ENCODE measurements at regions not wholly inside any gene's neighbourhood (a gene's known extent, or its start where the extent isn't known, plus 50 kb on each side); places are given as distances from the start of the nearest gene placed in this dataset.

DNA sequence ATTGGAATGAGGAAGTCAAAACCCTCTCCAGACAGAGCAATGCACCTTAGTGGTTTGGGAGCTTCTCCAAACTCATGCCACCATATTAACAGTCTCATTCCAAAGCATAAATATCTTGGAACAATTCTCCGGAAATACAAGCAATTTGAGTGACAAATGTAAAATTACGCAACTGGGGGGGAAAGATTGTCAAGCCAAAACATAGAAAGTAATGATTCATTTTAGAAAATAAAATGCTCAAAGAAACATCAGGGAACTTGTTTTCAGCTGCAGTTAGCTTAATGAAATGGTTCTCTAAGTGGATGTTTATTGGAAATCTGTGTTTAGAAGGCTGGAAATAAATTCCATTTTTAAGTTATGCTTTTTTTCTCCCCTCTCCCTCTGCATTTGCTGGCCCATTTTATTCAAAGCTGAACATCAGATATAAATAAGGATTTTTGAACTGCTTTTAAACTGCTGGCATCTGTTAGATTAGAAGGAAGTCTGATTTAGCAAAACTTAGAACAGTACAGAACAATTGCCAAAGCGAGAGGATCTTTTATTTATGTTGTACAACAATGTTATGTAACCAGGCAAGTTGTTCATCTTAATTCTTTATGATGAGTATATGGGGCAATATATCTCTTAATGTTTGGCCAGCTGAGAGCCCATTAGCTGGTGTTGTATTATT is 551.9 kb downstream of the PRELID2 start (continued):
- TF ChIP-seq, protein P1, sequence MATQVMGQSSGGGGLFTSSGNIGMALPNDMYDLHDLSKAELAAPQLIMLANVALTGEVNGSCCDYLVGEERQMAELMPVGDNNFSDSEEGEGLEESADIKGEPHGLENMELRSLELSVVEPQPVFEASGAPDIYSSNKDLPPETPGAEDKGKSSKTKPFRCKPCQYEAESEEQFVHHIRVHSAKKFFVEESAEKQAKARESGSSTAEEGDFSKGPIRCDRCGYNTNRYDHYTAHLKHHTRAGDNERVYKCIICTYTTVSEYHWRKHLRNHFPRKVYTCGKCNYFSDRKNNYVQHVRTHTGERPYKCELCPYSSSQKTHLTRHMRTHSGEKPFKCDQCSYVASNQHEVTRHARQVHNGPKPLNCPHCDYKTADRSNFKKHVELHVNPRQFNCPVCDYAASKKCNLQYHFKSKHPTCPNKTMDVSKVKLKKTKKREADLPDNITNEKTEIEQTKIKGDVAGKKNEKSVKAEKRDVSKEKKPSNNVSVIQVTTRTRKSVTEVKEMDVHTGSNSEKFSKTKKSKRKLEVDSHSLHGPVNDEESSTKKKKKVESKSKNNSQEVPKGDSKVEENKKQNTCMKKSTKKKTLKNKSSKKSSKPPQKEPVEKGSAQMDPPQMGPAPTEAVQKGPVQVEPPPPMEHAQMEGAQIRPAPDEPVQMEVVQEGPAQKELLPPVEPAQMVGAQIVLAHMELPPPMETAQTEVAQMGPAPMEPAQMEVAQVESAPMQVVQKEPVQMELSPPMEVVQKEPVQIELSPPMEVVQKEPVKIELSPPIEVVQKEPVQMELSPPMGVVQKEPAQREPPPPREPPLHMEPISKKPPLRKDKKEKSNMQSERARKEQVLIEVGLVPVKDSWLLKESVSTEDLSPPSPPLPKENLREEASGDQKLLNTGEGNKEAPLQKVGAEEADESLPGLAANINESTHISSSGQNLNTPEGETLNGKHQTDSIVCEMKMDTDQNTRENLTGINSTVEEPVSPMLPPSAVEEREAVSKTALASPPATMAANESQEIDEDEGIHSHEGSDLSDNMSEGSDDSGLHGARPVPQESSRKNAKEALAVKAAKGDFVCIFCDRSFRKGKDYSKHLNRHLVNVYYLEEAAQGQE (IDR thresholded peaks at IDR 0.05; ENCODE audit: unreplicated experiment): no peak

DNA sequence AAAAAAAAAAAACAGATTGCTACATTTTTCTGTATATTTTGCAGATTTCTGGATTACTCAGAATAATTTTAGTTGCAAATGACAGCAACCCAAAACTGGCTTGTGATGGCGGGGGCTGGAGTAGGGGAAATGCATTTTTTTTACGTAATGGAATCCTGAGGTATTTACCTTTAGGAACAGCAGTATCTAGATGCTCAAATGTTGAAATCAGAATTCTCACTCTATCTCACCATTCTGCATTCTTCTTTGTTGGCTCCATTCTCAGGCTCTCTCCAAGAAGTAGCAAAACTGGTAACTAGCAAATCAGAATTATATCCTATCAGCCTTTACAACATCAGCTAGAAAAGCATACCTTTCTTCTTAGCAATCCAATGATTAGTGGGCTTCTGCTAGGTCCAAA is 554.3 kb downstream of the PRELID2 start:
- Histone ChIP-seq H4K20me1 (replicated peaks; ENCODE audit: insufficient read depth) (no peaks in the 10 kb centered on the region), H3K36me3 (ENCODE audit: insufficient read depth) (no peaks in the 10 kb centered on the region), H3F3A (replicated peaks; ENCODE audit: low read depth) (no peaks in the 10 kb centered on the region), H3K4me1 (ENCODE audit: insufficient read depth) (no peaks in the 10 kb centered on the region), H3K9me2 (ENCODE audit: insufficient read depth) (no peaks in the 10 kb centered on the region), H3K27ac (ENCODE audit: low read depth) (no peak overlapping the region), H3K4me2 (no peak overlapping the region), H2AFZ (peak overlapping the region; percentile 12; the same call in 1 of the 2 replicates), H3K4me3 (no peak overlapping the region), H3K27me3 (ENCODE audit: insufficient read depth) (no peaks in the 10 kb centered on the region), H3K79me2 (replicated peaks; ENCODE audit: insufficient read depth) (no peaks in the 10 kb centered on the region)
- Mint-ChIP-seq H3K4me1 (no peaks in the 10 kb centered on the region), H3K9me3 (no peaks in the 10 kb centered on the region), H3K4me3 (no peak overlapping the region), H3K27me3 (ENCODE audit: insufficient read depth, low read depth, poor library complexity) (no peaks in the 10 kb centered on the region), H3K27ac (no peak overlapping the region; the same call in 1 of the 2 replicates), H3K36me3 (ENCODE audit: low read depth) (no peaks in the 10 kb centered on the region)
- ATAC-seq: no peak
- TF ChIP-seq ZNF331 (CRISPR knock-in tag; IDR thresholded peaks at IDR 0.05; ENCODE audit: low read depth) (no peak), CREB1 (CRISPR knock-in tag; IDR thresholded peaks at IDR 0.05; ENCODE audit: low read depth) (no peak), ZNF114 (CRISPR knock-in tag; IDR thresholded peaks at IDR 0.05) (no peak), EZH2phosphoT487 (IDR thresholded peaks at IDR 0.05; ENCODE audit: unreplicated experiment) (no peak), JUNB (IDR thresholded peaks at IDR 0.05; ENCODE audit: unreplicated experiment) (no peak), STAT1 (IDR thresholded peaks at IDR 0.05; ENCODE audit: unreplicated experiment) (no peak), POLR2AphosphoS5 (IDR thresholded peaks at IDR 0.05; ENCODE audit: low read depth) (no peak), EZH2 (IDR thresholded peaks at IDR 0.05; ENCODE audit: low read depth, unreplicated experiment) (no peak), NANOG (IDR thresholded peaks at IDR 0.05; ENCODE audit: borderline replicate concordance) (no peak)
- TF ChIP-seq, protein P2, sequence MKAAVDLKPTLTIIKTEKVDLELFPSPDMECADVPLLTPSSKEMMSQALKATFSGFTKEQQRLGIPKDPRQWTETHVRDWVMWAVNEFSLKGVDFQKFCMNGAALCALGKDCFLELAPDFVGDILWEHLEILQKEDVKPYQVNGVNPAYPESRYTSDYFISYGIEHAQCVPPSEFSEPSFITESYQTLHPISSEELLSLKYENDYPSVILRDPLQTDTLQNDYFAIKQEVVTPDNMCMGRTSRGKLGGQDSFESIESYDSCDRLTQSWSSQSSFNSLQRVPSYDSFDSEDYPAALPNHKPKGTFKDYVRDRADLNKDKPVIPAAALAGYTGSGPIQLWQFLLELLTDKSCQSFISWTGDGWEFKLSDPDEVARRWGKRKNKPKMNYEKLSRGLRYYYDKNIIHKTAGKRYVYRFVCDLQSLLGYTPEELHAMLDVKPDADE (IDR thresholded peaks at IDR 0.05): no peak
- TF ChIP-seq, protein P3, sequence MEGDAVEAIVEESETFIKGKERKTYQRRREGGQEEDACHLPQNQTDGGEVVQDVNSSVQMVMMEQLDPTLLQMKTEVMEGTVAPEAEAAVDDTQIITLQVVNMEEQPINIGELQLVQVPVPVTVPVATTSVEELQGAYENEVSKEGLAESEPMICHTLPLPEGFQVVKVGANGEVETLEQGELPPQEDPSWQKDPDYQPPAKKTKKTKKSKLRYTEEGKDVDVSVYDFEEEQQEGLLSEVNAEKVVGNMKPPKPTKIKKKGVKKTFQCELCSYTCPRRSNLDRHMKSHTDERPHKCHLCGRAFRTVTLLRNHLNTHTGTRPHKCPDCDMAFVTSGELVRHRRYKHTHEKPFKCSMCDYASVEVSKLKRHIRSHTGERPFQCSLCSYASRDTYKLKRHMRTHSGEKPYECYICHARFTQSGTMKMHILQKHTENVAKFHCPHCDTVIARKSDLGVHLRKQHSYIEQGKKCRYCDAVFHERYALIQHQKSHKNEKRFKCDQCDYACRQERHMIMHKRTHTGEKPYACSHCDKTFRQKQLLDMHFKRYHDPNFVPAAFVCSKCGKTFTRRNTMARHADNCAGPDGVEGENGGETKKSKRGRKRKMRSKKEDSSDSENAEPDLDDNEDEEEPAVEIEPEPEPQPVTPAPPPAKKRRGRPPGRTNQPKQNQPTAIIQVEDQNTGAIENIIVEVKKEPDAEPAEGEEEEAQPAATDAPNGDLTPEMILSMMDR (conservative IDR thresholded peaks at IDR 0.05; ENCODE audit: low read depth in 2 of 2): no peak
- TF ChIP-seq, protein P4, sequence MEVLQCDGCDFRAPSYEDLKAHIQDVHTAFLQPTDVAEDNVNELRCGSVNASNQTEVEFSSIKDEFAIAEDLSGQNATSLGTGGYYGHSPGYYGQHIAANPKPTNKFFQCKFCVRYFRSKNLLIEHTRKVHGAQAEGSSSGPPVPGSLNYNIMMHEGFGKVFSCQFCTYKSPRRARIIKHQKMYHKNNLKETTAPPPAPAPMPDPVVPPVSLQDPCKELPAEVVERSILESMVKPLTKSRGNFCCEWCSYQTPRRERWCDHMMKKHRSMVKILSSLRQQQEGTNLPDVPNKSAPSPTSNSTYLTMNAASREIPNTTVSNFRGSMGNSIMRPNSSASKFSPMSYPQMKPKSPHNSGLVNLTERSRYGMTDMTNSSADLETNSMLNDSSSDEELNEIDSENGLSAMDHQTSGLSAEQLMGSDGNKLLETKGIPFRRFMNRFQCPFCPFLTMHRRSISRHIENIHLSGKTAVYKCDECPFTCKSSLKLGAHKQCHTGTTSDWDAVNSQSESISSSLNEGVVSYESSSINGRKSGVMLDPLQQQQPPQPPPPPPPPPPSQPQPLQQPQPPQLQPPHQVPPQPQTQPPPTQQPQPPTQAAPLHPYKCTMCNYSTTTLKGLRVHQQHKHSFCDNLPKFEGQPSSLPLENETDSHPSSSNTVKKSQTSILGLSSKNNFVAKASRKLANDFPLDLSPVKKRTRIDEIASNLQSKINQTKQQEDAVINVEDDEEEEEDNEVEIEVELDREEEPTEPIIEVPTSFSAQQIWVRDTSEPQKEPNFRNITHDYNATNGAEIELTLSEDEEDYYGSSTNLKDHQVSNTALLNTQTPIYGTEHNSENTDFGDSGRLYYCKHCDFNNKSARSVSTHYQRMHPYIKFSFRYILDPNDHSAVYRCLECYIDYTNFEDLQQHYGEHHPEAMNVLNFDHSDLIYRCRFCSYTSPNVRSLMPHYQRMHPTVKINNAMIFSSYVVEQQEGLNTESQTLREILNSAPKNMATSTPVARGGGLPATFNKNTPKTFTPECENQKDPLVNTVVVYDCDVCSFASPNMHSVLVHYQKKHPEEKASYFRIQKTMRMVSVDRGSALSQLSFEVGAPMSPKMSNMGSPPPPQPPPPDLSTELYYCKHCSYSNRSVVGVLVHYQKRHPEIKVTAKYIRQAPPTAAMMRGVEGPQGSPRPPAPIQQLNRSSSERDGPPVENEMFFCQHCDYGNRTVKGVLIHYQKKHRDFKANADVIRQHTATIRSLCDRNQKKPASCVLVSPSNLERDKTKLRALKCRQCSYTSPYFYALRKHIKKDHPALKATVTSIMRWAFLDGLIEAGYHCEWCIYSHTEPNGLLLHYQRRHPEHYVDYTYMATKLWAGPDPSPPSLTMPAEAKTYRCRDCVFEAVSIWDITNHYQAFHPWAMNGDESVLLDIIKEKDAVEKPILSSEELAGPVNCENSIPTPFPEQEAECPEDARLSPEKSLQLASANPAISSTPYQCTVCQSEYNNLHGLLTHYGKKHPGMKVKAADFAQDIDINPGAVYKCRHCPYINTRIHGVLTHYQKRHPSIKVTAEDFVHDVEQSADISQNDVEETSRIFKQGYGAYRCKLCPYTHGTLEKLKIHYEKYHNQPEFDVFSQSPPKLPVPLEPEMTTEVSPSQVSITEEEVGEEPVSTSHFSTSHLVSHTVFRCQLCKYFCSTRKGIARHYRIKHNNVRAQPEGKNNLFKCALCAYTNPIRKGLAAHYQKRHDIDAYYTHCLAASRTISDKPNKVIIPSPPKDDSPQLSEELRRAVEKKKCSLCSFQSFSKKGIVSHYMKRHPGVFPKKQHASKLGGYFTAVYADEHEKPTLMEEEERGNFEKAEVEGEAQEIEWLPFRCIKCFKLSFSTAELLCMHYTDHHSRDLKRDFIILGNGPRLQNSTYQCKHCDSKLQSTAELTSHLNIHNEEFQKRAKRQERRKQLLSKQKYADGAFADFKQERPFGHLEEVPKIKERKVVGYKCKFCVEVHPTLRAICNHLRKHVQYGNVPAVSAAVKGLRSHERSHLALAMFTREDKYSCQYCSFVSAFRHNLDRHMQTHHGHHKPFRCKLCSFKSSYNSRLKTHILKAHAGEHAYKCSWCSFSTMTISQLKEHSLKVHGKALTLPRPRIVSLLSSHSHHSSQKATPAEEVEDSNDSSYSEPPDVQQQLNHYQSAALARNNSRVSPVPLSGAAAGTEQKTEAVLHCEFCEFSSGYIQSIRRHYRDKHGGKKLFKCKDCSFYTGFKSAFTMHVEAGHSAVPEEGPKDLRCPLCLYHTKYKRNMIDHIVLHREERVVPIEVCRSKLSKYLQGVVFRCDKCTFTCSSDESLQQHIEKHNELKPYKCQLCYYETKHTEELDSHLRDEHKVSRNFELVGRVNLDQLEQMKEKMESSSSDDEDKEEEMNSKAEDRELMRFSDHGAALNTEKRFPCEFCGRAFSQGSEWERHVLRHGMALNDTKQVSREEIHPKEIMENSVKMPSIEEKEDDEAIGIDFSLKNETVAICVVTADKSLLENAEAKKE (CRISPR knock-in tag; IDR thresholded peaks at IDR 0.05): no peak
- no peak for DNase-seq (ENCODE audit: low spot score)

Data from GM23338 (cell line).